HL-60/S4 treated with phorbol 12-myristate 13-acetate at 8.2 ng/mL for 4 days and 3 days (cell line): ENCODE measurements at regions not wholly inside any gene's neighbourhood (a gene's known extent, or its start where the extent isn't known, plus 50 kb on each side); places are given as distances from the start of the nearest gene placed in this dataset.

ENCODE experiments used
- in situ Hi-C: fragments of 300-500 bp; cut with MboI; formaldehyde crosslinking; loops from 2 replicates; pipeline ENCODE4 v1.15.0; 2022; ENCODE audit warnings: low sequenced_read_pairs

GRCh38 chr15:31485431-31485830 lies 158.8 kb downstream of the KLF13 start:
- in situ Hi-C loops: loop anchor here (10.0 to 25.0 kb wide), 2 partner anchors 281 to 823 kb away; no protein-coding TSS in a partner anchor

GRCh38 chr15:31485911-31486461 lies 159.4 kb downstream of the KLF13 start:
- in situ Hi-C loops: loop anchor here (10.0 to 25.0 kb wide), 2 partner anchors 281 to 824 kb away; no protein-coding TSS in a partner anchor

GRCh38 chr15:31486506-31486905 lies 159.9 kb downstream of the KLF13 start:
- in situ Hi-C loops: loop anchor here (10.0 to 25.0 kb wide), 2 partner anchors 282 to 824 kb away; no protein-coding TSS in a partner anchor

GRCh38 chr15:31486906-31487695 lies 160.5 kb downstream of the KLF13 start:
- in situ Hi-C loops: loop anchor here (10.0 to 25.0 kb wide), 2 partner anchors 282 to 825 kb away; no protein-coding TSS in a partner anchor

GRCh38 chr15:31487811-31488436 lies 161.3 kb downstream of the KLF13 start:
- in situ Hi-C loops: loop anchor here (10.0 to 25.0 kb wide), 2 partner anchors 283 to 826 kb away; no protein-coding TSS in a partner anchor

GRCh38 chr15:31488437-31489204 lies 162.0 kb downstream of the KLF13 start:
- in situ Hi-C loops: loop anchor here (10.0 to 25.0 kb wide), 2 partner anchors 284 to 826 kb away; no protein-coding TSS in a partner anchor

- in situ Hi-C loops: loop anchor here (10.0 to 25.0 kb wide), 2 partner anchors 284 to 827 kb away; no protein-coding TSS in a partner anchor
Measured at GRCh38 chr15:31489281-31489680, 162.6 kb downstream of the KLF13 start.

- in situ Hi-C loops: loop anchor here (10.0 to 25.0 kb wide), 2 partner anchors 285 to 828 kb away; no protein-coding TSS in a partner anchor
Measured at GRCh38 chr15:31489801-31490646, 163.4 kb downstream of the KLF13 start.

- in situ Hi-C loops: loop anchor here (25.0 kb wide), 1 partner anchor 832 kb away; no protein-coding TSS in a partner anchor
Measured at GRCh38 chr15:31494786-31495185, 168.2 kb downstream of the KLF13 start.

GRCh38 chr15:31495281-31495680 lies 168.6 kb downstream of the KLF13 start:
- in situ Hi-C loops: loop anchor here (25.0 kb wide), 1 partner anchor 833 kb away; no protein-coding TSS in a partner anchor

GRCh38 chr15:31497838-31498237 lies 171.2 kb downstream of the KLF13 start:
- in situ Hi-C loops: loop anchor here (25.0 kb wide), 1 partner anchor 836 kb away; no protein-coding TSS in a partner anchor

GRCh38 chr15:31498329-31498728 lies 171.7 kb downstream of the KLF13 start:
- in situ Hi-C loops: loop anchor here (25.0 kb wide), 1 partner anchor 836 kb away; no protein-coding TSS in a partner anchor

- in situ Hi-C loops: loop anchor here (25.0 kb wide), 1 partner anchor 836 kb away; no protein-coding TSS in a partner anchor
Measured at GRCh38 chr15:31498756-31499155, 172.1 kb downstream of the KLF13 start.

GRCh38 chr15:31499236-31499952 lies 172.8 kb downstream of the KLF13 start:
- in situ Hi-C loops: loop anchor here (25.0 kb wide), 1 partner anchor 837 kb away; no protein-coding TSS in a partner anchor

- in situ Hi-C loops: loop anchor here (25.0 kb wide), 1 partner anchor 838 kb away; no protein-coding TSS in a partner anchor
Measured at GRCh38 chr15:31499953-31500765, 173.5 kb downstream of the KLF13 start.

- in situ Hi-C loops: no loop called here
Measured at GRCh38 chr15:31500766-31501449, 174.3 kb downstream of the KLF13 start.

- in situ Hi-C loops: no loop called here
Measured at GRCh38 chr15:31501536-31502157, 175.0 kb downstream of the KLF13 start.
